ENCODE measurements at regions not wholly inside any gene's neighbourhood (a gene's known extent, or its start where the extent isn't known, plus 50 kb on each side); places are given as distances from the start of the nearest gene placed in this dataset.

- Mint-ChIP-seq H3K4me3 (no peak overlapping the region), H3K36me3 (no peaks in the 10 kb centered on the region), H3K9me3 (peaks cover 3% of the 10 kb centered on the region; the same call in 1 of the 2 replicates), H3K27me3 (ENCODE audit: low read depth) (no peaks in the 10 kb centered on the region; the same call in 1 of the 2 replicates), H3K4me1 (peaks cover 9% of the 10 kb centered on the region), H3K27ac (no peak overlapping the region)
- ChIA-PET CTCF (no interaction called here), POLR2A (no interaction called here)
- DNase-seq (ENCODE audit: low spot score) = no peak
- ATAC-seq = no peak
- TF ChIP-seq FOXK1 (CRISPR knock-in tag; IDR thresholded peaks at IDR 0.05) (no peak), ZNF121 (CRISPR knock-in tag; IDR thresholded peaks at IDR 0.05) (no peak), ZNF263 (CRISPR knock-in tag; IDR thresholded peaks at IDR 0.05; ENCODE audit: low read depth) (no peak), RELA (CRISPR knock-in tag; IDR thresholded peaks at IDR 0.05; ENCODE audit: borderline replicate concordance) (no peak), HMGXB4 (CRISPR knock-in tag; IDR thresholded peaks at IDR 0.05) (no peak), CREM (CRISPR knock-in tag; IDR thresholded peaks at IDR 0.05) (no peak), PRDM15 (CRISPR knock-in tag; IDR thresholded peaks at IDR 0.05) (no peak), AFF4 (CRISPR knock-in tag; IDR thresholded peaks at IDR 0.05; ENCODE audit: borderline replicate concordance) (no peak), OVOL2 (CRISPR knock-in tag; IDR thresholded peaks at IDR 0.05; ENCODE audit: borderline replicate concordance) (no peak), ATF3 (CRISPR knock-in tag; conservative IDR thresholded peaks at IDR 0.05) (no peak), NFE2L1 (CRISPR knock-in tag; IDR thresholded peaks at IDR 0.05) (no peak), PRRX2 (CRISPR knock-in tag; IDR thresholded peaks at IDR 0.05) (no peak), NFYB (CRISPR knock-in tag; conservative IDR thresholded peaks at IDR 0.05; ENCODE audit: low read depth) (no peak)
These were observed 227.0 kb downstream of the SPRY2 start for GRCh38 chr13:80113714-80114454.

- Mint-ChIP-seq H3K27ac (no peak overlapping the region), H3K27me3 (ENCODE audit: low read depth) (no peaks in the 10 kb centered on the region), H3K9me3 (peaks cover 7% of the 10 kb centered on the region), H3K36me3 (no peaks in the 10 kb centered on the region), H3K4me1 (no peaks in the 10 kb centered on the region), H3K4me3 (no peak overlapping the region)
- DNase-seq (ENCODE audit: low spot score) (no peak), ATAC-seq (no peak)
- no peak for TF ChIP-seq SMAD4 (CRISPR knock-in tag; IDR thresholded peaks at IDR 0.05)
- TF ChIP-seq FOXJ3 (CRISPR knock-in tag; IDR thresholded peaks at IDR 0.05; ENCODE audit: borderline replicate concordance) = no peak
- no peak for TF ChIP-seq ETV6 (CRISPR knock-in tag; IDR thresholded peaks at IDR 0.05)
- TF ChIP-seq ZBTB43 (CRISPR knock-in tag; IDR thresholded peaks at IDR 0.05) = no peak
- CTCF ChIA-PET = no interaction called here
- POLR2A ChIA-PET = no interaction called here
These were observed 231.6 kb downstream of the SPRY2 start for GRCh38 chr13:80109303-80109702.
